ENCODE measurements at regions not wholly inside any gene's neighbourhood (a gene's known extent, or its start where the extent isn't known, plus 50 kb on each side); places are given as distances from the start of the nearest gene placed in this dataset.

DNA sequence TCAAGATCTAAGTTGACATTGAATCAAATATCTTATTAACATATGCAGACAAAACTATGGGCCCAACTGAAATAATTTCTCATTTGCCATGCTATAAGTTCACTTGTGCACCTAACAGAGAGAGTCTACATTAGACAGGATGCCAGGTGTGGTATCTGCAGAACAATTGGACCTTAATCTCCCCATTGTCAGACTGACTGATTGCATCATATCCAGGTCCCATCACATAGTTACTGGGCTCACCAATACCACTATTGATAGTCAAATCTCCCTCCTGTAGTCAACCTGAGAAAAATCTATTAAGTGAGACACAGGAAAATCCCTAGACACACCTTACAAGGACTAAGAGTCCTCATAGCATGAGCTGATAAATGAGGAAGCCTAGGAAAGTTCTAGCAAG, 156.0 kb upstream of the FRG1 start:
- H3K4me1 ChIP-seq (ENCODE audit: control insufficient read depth, insufficient read depth, low read length), result peaks cover 7% of the 10 kb centered on the region
- H3K36me3 ChIP-seq (ENCODE audit: control insufficient read depth, insufficient read depth, low read length), result no peaks in the 10 kb centered on the region
- no peaks in the 10 kb centered on the region for H3K27me3 ChIP-seq (ENCODE audit: control insufficient read depth, insufficient read depth, low read length)
- no peaks in the 10 kb centered on the region for H3K9me3 ChIP-seq (ENCODE audit: control insufficient read depth, insufficient read depth, low read length)
- H3K9ac ChIP-seq (ENCODE audit: low read depth, low read length), result no peak overlapping the region
- H3K4me3 ChIP-seq (ENCODE audit: low read depth, low read length), result no peak overlapping the region

DNA sequence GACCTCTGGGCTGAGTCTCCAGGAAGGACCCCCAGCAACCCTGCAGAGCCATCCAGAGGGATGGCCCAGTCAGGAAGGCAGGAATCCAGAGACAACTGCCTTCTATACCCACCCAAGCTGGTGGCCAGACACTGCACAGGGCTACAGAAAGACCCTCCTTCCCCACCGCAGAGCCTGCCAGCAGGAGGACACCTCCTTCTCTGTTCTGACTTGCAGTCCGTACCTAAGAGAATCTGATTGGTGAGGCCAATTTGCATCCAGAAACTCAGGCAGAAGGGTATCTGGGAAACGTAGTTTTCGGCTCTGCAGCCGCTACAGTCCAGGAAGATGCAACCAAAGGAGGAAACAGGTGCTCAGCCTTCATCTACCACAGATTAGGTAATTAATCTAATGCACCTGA, 155.4 kb upstream of the FRG1 start:
- Histone ChIP-seq H3K9me3 (ENCODE audit: control insufficient read depth, insufficient read depth, low read length) (no peaks in the 10 kb centered on the region), H3K4me3 (ENCODE audit: low read depth, low read length) (peak overlapping the region; percentile 38), H3K36me3 (ENCODE audit: control insufficient read depth, insufficient read depth, low read length) (no peaks in the 10 kb centered on the region), H3K9ac (ENCODE audit: low read depth, low read length) (peak overlapping the region; percentile 70), H3K27me3 (ENCODE audit: control insufficient read depth, insufficient read depth, low read length) (no peaks in the 10 kb centered on the region), H3K4me1 (ENCODE audit: control insufficient read depth, insufficient read depth, low read length) (peaks cover 7% of the 10 kb centered on the region)

GRCh38 chr4:189786447-189786846, 154.2 kb upstream of the FRG1 start:
- H3K27me3 ChIP-seq (ENCODE audit: control insufficient read depth, insufficient read depth, low read length), result no peaks in the 10 kb centered on the region
- no peak overlapping the region for H3K4me3 ChIP-seq (ENCODE audit: low read depth, low read length)
- H3K9me3 ChIP-seq (ENCODE audit: control insufficient read depth, insufficient read depth, low read length), result no peaks in the 10 kb centered on the region
- no peaks in the 10 kb centered on the region for H3K36me3 ChIP-seq (ENCODE audit: control insufficient read depth, insufficient read depth, low read length)
- no peak overlapping the region for H3K9ac ChIP-seq (ENCODE audit: low read depth, low read length)
- peaks cover 7% of the 10 kb centered on the region for H3K4me1 ChIP-seq (ENCODE audit: control insufficient read depth, insufficient read depth, low read length)

GRCh38 chr4:189787216-189788031, 153.2 kb upstream of the FRG1 start:
- no peaks in the 10 kb centered on the region for H3K27me3 ChIP-seq (ENCODE audit: control insufficient read depth, insufficient read depth, low read length)
- no peak overlapping the region for H3K4me3 ChIP-seq (ENCODE audit: low read depth, low read length)
- no peak overlapping the region for H3K9ac ChIP-seq (ENCODE audit: low read depth, low read length)
- H3K36me3 ChIP-seq (ENCODE audit: control insufficient read depth, insufficient read depth, low read length), result no peaks in the 10 kb centered on the region
- H3K4me1 ChIP-seq (ENCODE audit: control insufficient read depth, insufficient read depth, low read length), result peaks cover 7% of the 10 kb centered on the region
- no peaks in the 10 kb centered on the region for H3K9me3 ChIP-seq (ENCODE audit: control insufficient read depth, insufficient read depth, low read length)

DNA sequence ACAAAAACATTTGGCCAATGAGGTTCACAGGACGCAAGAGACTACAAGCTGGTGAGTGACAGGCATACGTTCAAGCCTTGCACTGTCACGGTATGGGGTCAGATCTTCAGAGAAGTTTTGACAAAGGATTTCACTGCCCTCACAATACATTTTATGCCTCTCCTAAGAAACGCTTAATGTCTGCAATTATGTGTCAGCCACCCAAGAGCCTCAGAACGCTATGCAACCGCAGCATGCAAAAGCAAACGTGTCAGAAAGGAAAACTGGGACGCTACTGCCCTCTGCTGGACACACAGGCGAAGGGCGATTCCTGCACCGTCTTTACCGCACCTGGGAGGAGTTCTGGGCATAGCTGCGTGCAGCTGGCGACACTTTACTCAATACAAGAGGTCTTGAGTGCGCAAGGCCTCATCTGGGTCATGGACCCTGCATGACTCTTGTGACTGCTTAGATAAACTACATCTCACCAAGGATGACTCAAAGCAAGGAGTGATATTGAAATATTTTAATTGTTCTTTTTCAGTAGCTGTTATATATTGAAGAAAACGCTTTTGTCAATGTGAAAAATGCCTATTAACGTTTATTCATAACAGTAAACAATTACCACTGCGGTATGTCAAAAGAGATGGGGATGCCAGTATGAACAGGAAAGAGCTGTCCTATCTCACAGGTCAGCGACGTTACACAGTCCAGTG, 147.6 kb upstream of the FRG1 start:
- Histone ChIP-seq H3K36me3 (ENCODE audit: control insufficient read depth, insufficient read depth, low read length) (no peaks in the 10 kb centered on the region), H3K27me3 (ENCODE audit: control insufficient read depth, insufficient read depth, low read length) (no peaks in the 10 kb centered on the region), H3K9ac (ENCODE audit: low read depth, low read length) (no peak overlapping the region), H3K4me3 (ENCODE audit: low read depth, low read length) (no peak overlapping the region), H3K4me1 (ENCODE audit: control insufficient read depth, insufficient read depth, low read length) (peaks cover 2% of the 10 kb centered on the region), H3K9me3 (ENCODE audit: control insufficient read depth, insufficient read depth, low read length) (no peaks in the 10 kb centered on the region)

- no peak overlapping the region for H3K4me3 ChIP-seq (ENCODE audit: low read depth, low read length)
- H3K4me1 ChIP-seq (ENCODE audit: control insufficient read depth, insufficient read depth, low read length), result peaks cover under 1% of the 10 kb centered on the region
- no peak overlapping the region for H3K9ac ChIP-seq (ENCODE audit: low read depth, low read length)
- H3K36me3 ChIP-seq (ENCODE audit: control insufficient read depth, insufficient read depth, low read length), result no peaks in the 10 kb centered on the region
- H3K9me3 ChIP-seq (ENCODE audit: control insufficient read depth, insufficient read depth, low read length), result no peaks in the 10 kb centered on the region
- H3K27me3 ChIP-seq (ENCODE audit: control insufficient read depth, insufficient read depth, low read length), result no peaks in the 10 kb centered on the region
Observed at GRCh38 chr4:189800545-189801088, 140.1 kb upstream of the FRG1 start.

GRCh38 chr4:189802884-189803283, 137.8 kb upstream of the FRG1 start:
- Histone ChIP-seq H3K9ac (ENCODE audit: low read depth, low read length) (no peak overlapping the region), H3K9me3 (ENCODE audit: control insufficient read depth, insufficient read depth, low read length) (no peaks in the 10 kb centered on the region), H3K27me3 (ENCODE audit: control insufficient read depth, insufficient read depth, low read length) (no peaks in the 10 kb centered on the region), H3K36me3 (ENCODE audit: control insufficient read depth, insufficient read depth, low read length) (no peaks in the 10 kb centered on the region), H3K4me1 (ENCODE audit: control insufficient read depth, insufficient read depth, low read length) (no peaks in the 10 kb centered on the region), H3K4me3 (ENCODE audit: low read depth, low read length) (no peak overlapping the region)

DNA sequence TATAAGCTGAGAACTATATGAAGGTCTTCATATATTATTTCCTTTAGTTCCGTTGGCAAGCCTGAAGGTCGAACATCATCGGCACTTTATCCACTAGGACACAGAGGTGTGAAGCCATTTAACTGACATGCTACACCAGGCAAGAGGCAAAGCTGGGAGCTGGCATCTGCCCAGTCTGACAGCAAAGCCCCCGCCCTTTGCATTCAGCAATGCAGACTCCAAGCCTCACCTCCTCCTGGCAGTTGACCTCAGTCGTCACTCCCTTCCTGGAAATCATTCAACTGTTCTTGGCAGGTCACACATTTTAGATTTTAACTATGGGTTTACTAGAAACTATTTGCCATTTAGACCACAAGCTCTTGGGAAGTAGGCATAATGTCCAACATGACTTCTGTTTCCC, 135.8 kb upstream of the FRG1 start:
- Histone ChIP-seq H3K9ac (ENCODE audit: low read depth, low read length) (no peak overlapping the region), H3K4me1 (ENCODE audit: control insufficient read depth, insufficient read depth, low read length) (no peaks in the 10 kb centered on the region), H3K36me3 (ENCODE audit: control insufficient read depth, insufficient read depth, low read length) (no peaks in the 10 kb centered on the region), H3K27me3 (ENCODE audit: control insufficient read depth, insufficient read depth, low read length) (no peaks in the 10 kb centered on the region), H3K4me3 (ENCODE audit: low read depth, low read length) (no peak overlapping the region), H3K9me3 (ENCODE audit: control insufficient read depth, insufficient read depth, low read length) (no peaks in the 10 kb centered on the region)

DNA sequence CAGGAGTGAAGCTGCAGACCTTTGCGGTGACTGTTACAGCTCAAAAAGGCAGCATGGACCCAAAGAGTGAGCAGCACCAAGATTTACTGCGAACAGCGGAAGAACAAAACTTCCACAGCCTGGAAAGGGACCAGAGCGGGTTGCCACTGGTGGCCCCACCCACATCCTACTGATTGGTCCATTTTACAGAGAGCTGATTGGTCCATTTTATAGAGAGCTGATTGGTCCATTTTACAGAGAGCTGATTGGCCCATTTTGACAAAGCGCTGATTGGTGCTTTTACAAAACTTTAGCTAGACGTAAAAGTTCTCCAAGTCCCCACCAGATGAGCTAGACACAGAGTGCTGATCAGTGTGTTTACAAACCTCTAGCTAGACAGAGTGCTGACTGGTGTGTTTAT, 134.2 kb upstream of the FRG1 start:
- Histone ChIP-seq H3K4me3 (ENCODE audit: low read depth, low read length) (no peak overlapping the region), H3K4me1 (ENCODE audit: control insufficient read depth, insufficient read depth, low read length) (no peaks in the 10 kb centered on the region), H3K9ac (ENCODE audit: low read depth, low read length) (no peak overlapping the region), H3K36me3 (ENCODE audit: control insufficient read depth, insufficient read depth, low read length) (no peaks in the 10 kb centered on the region), H3K27me3 (ENCODE audit: control insufficient read depth, insufficient read depth, low read length) (no peaks in the 10 kb centered on the region), H3K9me3 (ENCODE audit: control insufficient read depth, insufficient read depth, low read length) (no peaks in the 10 kb centered on the region)

GRCh38 chr4:189807031-189807430, 133.6 kb upstream of the FRG1 start:
- Histone ChIP-seq H3K4me3 (ENCODE audit: low read depth, low read length) (no peak overlapping the region), H3K27me3 (ENCODE audit: control insufficient read depth, insufficient read depth, low read length) (no peaks in the 10 kb centered on the region), H3K36me3 (ENCODE audit: control insufficient read depth, insufficient read depth, low read length) (no peaks in the 10 kb centered on the region), H3K9me3 (ENCODE audit: control insufficient read depth, insufficient read depth, low read length) (no peaks in the 10 kb centered on the region), H3K4me1 (ENCODE audit: control insufficient read depth, insufficient read depth, low read length) (no peaks in the 10 kb centered on the region), H3K9ac (ENCODE audit: low read depth, low read length) (no peak overlapping the region)

DNA sequence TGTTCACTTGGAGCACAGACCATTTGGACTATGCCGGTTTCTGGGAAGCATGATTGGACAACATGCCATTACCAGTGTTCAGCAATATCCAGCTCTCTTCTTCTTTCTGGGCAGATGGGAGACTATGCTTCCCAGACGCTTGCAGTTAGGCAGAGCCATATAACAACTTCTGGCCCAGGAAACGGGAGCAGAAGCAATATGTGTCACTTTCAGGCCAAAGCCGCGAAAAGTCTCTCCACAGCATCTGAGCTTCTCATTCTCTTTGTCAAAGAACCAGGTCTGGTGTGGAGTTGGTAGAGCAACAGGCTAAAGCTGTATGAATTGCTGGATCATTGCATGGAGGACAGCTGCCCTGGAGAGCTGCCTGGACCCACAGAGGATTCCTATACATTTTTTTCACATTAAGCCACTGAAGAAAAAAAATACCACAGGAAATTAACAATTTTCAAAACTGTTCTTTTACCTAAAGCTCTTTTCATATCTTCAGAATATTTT, 131.4 kb upstream of the FRG1 start:
- Histone ChIP-seq H3K4me3 (ENCODE audit: low read depth, low read length) (no peak overlapping the region), H3K27me3 (ENCODE audit: control insufficient read depth, insufficient read depth, low read length) (no peaks in the 10 kb centered on the region), H3K4me1 (ENCODE audit: control insufficient read depth, insufficient read depth, low read length) (no peaks in the 10 kb centered on the region), H3K9ac (ENCODE audit: low read depth, low read length) (no peak overlapping the region), H3K9me3 (ENCODE audit: control insufficient read depth, insufficient read depth, low read length) (no peaks in the 10 kb centered on the region), H3K36me3 (ENCODE audit: control insufficient read depth, insufficient read depth, low read length) (no peaks in the 10 kb centered on the region)

- H3K36me3 ChIP-seq (ENCODE audit: control insufficient read depth, insufficient read depth, low read length), result no peaks in the 10 kb centered on the region
- no peak overlapping the region for H3K4me3 ChIP-seq (ENCODE audit: low read depth, low read length)
- H3K4me1 ChIP-seq (ENCODE audit: control insufficient read depth, insufficient read depth, low read length), result no peaks in the 10 kb centered on the region
- no peaks in the 10 kb centered on the region for H3K9me3 ChIP-seq (ENCODE audit: control insufficient read depth, insufficient read depth, low read length)
- H3K9ac ChIP-seq (ENCODE audit: low read depth, low read length), result no peak overlapping the region
- no peaks in the 10 kb centered on the region for H3K27me3 ChIP-seq (ENCODE audit: control insufficient read depth, insufficient read depth, low read length)
Observed at GRCh38 chr4:189809839-189810238, 130.8 kb upstream of the FRG1 start.

Measured in iPS-15b (cell line).